Aorta (tissue), 5 donors: ENCODE measurements at regions not wholly inside any gene's neighbourhood (a gene's known extent, or its start where the extent isn't known, plus 50 kb on each side); places are given as distances from the start of the nearest gene placed in this dataset.

Source experiments
- ATAC-seq: fragments of 200-7000 bp; cut with Tn5 transposase; one replicate; pipeline ENCODE4 v1.9.1; 2022; ENCODE audit warnings: moderate library complexity; ENCODE audit not compliant: low FRiP score
- DNase-seq, 2 donors: peaks; one replicate each; pipeline ENCODE4 v3.0.0-alpha.2; 2020
- H3K27ac ChIP-seq, 2 donors: one replicate each; pipeline ENCODE4 v1.5.1; 2013; ENCODE audit warnings: low read length in 2 of 2, mild to moderate bottlenecking in 2 of 2, moderate library complexity in 2 of 2, control low read depth in 1 of 2, inconsistent platforms in 1 of 2, low read depth in 1 of 2
- H3K27me3 ChIP-seq, 2 donors: one replicate each; pipeline ENCODE4 v1.6.1; 2013; ENCODE audit warnings: control low read depth in 1 of 2, low read length in 1 of 2, mild to moderate bottlenecking in 1 of 2, moderate library complexity in 1 of 2; ENCODE audit not compliant: insufficient read depth in 2 of 2, control insufficient read depth in 1 of 2
- H3K36me3 ChIP-seq, 2 donors: one replicate each; pipeline ENCODE4 v1.6.1; 2013; ENCODE audit warnings: control low read depth in 1 of 2, low read length in 1 of 2, mild to moderate bottlenecking in 1 of 2; ENCODE audit not compliant: insufficient read depth in 2 of 2, control insufficient read depth in 1 of 2
- H3K4me1 ChIP-seq, 2 donors: one replicate each; pipeline ENCODE4 v1.6.1; 2013; ENCODE audit warnings: low read length in 2 of 2, control low read depth in 1 of 2, mild to moderate bottlenecking in 1 of 2, moderate library complexity in 1 of 2; ENCODE audit not compliant: insufficient read depth in 2 of 2, control insufficient read depth in 1 of 2
- H3K4me3 ChIP-seq, 2 donors: one replicate each; pipeline ENCODE4 v1.5.1; 2013; ENCODE audit warnings: low read length in 2 of 2, control low read depth in 1 of 2, mild to moderate bottlenecking in 1 of 2
- H3K9me3 ChIP-seq: one replicate; pipeline ENCODE4 v1.6.1; 2013; ENCODE audit warnings: mild to moderate bottlenecking, low read length; ENCODE audit not compliant: control insufficient read depth
- WGBS, 2 donors: extraction: QIAGEN DNeasy Blood & Tissue Kit; methylation state at CpG; one replicate each; pipeline ENCODE4 v1.1.7; 2013; 5-methylcytosine and 5-hydroxymethylcytosine counted together
- intact Hi-C, 2 donors: fragments of 100-400 bp; cut with DNase I; formaldehyde crosslinking; loops; one replicate each; pipeline versions ENCODE4 v1.14.2 to v1.15.0; 2022
- donor health status: healthy with polysubstance abuse.
- donor health status: Bipolar disorder and iron deficiency.
- donor health status: DM: no; HTN: no; CAD: no.
- donor health status: DM: no; HTN: no; CAD: no.
- donor health status: DM: yes; HTN: yes; CAD: no.

- H3K9me3 ChIP-seq = no peaks in the 10 kb centered on the region
- H3K4me3 ChIP-seq = no peak overlapping the region
- intact Hi-C loops = no loop called here
- H3K27me3 ChIP-seq = no peaks in the 10 kb centered on the region
- ATAC-seq = no peak
- DNase-seq = no peak
- WGBS, 2 donors = 19 to 68% methylated on average over 1 of the region's 1 CpG
- H3K4me1 ChIP-seq = no peaks in the 10 kb centered on the region
- no peak overlapping the region for H3K27ac ChIP-seq
- H3K36me3 ChIP-seq = no peaks in the 10 kb centered on the region
Observed at GRCh38 chrX:117711782-117712181, 404.8 kb downstream of the KLHL13 start.

DNA sequence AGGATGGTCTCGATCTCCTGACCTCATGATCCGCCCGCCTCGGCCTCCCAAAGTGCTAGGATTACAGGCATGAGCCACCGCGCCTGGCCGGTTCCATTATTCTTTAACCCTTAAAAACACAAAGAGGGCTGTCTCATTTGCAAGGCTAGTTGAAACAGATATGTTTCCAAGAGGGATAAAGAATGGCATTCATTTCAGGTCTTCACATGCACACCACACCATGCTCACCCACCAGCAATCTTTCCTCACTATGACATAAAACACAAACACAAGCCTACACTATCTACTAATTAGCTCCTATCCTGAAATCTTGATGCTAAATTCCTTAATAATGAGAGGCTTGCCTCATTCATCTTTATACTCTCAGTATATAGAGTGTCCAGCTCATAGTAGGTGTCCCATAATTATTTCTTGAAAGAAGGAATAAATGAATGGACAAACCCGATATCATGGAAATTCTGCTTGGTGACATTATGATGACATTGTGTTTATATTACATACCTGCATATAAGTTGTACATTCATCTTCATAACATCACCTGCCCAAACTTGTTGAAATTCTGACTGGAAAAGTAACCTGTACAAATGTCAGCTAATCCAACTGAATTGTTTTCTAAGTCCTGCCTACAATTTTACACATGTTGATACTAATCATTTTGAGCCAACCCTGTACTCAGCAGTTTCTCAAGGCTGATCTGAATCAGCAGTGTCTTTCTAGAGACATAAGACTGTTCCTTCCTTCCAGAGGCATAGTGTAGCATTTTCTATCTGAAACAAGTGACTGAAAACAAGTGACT, 408.5 kb downstream of the KLHL13 start:
- H3K27me3 ChIP-seq = no peaks in the 10 kb centered on the region
- WGBS, 2 donors = 84 to 95% methylated on average over 8 of the region's 8 CpGs
- no peak overlapping the region for H3K27ac ChIP-seq
- no peaks in the 10 kb centered on the region for H3K4me1 ChIP-seq
- no peaks in the 10 kb centered on the region for H3K9me3 ChIP-seq
- intact Hi-C loops = no loop called here
- DNase-seq (no peak), ATAC-seq (no peak)
- no peak overlapping the region for H3K4me3 ChIP-seq
- no peaks in the 10 kb centered on the region for H3K36me3 ChIP-seq

GRCh38 chrX:117701050-117701449, 415.6 kb downstream of the KLHL13 start:
- Histone ChIP-seq H3K4me1 (no peaks in the 10 kb centered on the region), H3K4me3 (no peak overlapping the region), H3K36me3 (no peaks in the 10 kb centered on the region), H3K9me3 (no peaks in the 10 kb centered on the region), H3K27me3 (no peaks in the 10 kb centered on the region), H3K27ac (no peak overlapping the region)
- DNase-seq (no peak), ATAC-seq (no peak)
- intact Hi-C loops = no loop called here

- H3K36me3 ChIP-seq = no peaks in the 10 kb centered on the region
- no peaks in the 10 kb centered on the region for H3K27me3 ChIP-seq
- H3K27ac ChIP-seq = no peak overlapping the region
- DNase-seq (no peak), ATAC-seq (no peak)
- H3K4me1 ChIP-seq = no peaks in the 10 kb centered on the region
- H3K4me3 ChIP-seq = no peak overlapping the region
- WGBS, 2 donors = 29 to 52% methylated on average over 3 of the region's 3 CpGs
- no peaks in the 10 kb centered on the region for H3K9me3 ChIP-seq
- intact Hi-C loops = no loop called here
Observed at GRCh38 chrX:117689956-117690355, 426.7 kb downstream of the KLHL13 start.

- WGBS, 2 donors = 48 to 89% methylated on average over 1 of the region's 1 CpG
- Histone ChIP-seq H3K36me3 (no peaks in the 10 kb centered on the region), H3K9me3 (no peaks in the 10 kb centered on the region), H3K27me3 (no peaks in the 10 kb centered on the region), H3K4me1 (no peaks in the 10 kb centered on the region), H3K27ac (no peak overlapping the region), H3K4me3 (no peak overlapping the region)
- intact Hi-C loops = no loop called here
- no peak for ATAC-seq
- DNase-seq = no peak
Observed at GRCh38 chrX:117680286-117680685, 436.3 kb downstream of the KLHL13 start.

- Histone ChIP-seq H3K27ac (no peak overlapping the region), H3K4me3 (no peak overlapping the region), H3K27me3 (no peaks in the 10 kb centered on the region), H3K36me3 (no peaks in the 10 kb centered on the region), H3K4me1 (no peaks in the 10 kb centered on the region), H3K9me3 (no peaks in the 10 kb centered on the region)
- DNase-seq (no peak), ATAC-seq (no peak)
- intact Hi-C loops = no loop called here
Observed at GRCh38 chrX:117653396-117653795, 463.2 kb downstream of the KLHL13 start.

DNA sequence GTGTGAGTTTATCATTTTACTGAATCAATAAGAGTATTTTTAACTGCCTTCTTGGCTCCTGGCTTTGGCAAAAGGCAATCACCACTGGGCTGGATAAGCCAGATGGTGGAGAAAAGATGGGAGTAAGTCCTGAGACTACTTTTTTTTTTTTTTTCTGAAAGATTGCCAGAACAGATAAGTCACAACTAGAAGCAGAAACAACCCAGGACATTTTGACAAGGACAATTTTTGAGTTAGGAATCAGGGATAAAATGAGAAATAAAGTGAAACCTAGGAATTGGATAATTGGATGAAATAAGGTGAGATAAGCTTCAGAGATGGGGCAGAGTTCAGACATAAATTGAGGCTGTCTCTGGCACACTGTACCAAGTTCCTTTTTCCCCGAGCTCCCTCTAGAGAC, 471.0 kb downstream of the KLHL13 start:
- ATAC-seq (no peak), DNase-seq (no peak)
- no peak overlapping the region for H3K27ac ChIP-seq
- H3K36me3 ChIP-seq = no peaks in the 10 kb centered on the region
- no peaks in the 10 kb centered on the region for H3K9me3 ChIP-seq
- intact Hi-C loops = no loop called here
- no peaks in the 10 kb centered on the region for H3K4me1 ChIP-seq
- no peaks in the 10 kb centered on the region for H3K27me3 ChIP-seq
- H3K4me3 ChIP-seq = no peak overlapping the region
- WGBS, 2 donors = 43 to 63% methylated on average over 1 of the region's 1 CpG

DNA sequence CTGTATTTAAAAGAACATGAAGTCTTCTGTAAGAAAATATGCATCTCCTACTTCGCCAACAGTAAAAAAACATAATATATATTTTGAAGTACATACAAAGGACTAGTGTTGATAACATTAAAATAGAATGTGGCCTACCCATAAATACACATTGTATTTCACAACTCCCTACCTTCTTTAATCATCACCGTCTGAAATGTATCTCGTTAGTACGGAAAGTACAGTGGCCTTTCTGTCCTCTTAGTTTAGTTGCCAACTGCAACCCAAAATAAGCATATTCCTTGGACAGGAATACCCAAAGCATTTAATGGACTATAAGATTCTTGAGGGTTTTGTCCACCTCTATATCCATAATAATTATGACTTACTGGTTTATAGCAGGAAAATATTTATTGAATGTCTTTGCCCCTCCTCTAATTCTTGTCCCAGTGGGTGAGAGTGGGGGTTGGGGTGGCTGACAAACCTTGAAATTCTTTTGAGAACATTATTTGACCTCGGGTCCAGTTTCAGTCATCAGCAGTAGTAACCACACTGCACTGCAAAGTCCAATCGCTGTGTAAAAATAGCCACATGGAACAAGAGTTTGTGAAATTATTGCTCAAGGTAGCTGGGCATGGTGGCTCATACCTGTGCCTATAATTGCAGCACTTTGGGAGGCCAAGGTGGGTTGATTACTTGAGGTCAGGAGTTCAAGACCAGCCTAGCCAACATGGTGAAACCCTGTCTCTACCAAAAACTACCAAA, 474.5 kb downstream of the KLHL13 start:
- Histone ChIP-seq H3K4me3 (no peak overlapping the region), H3K27ac (no peak overlapping the region), H3K27me3 (no peaks in the 10 kb centered on the region), H3K4me1 (no peaks in the 10 kb centered on the region), H3K9me3 (no peaks in the 10 kb centered on the region), H3K36me3 (no peaks in the 10 kb centered on the region)
- DNase-seq (no peak), ATAC-seq (no peak)
- 70 to 82% methylated on average over 6 of the region's 6 CpGs for WGBS, 2 donors
- intact Hi-C loops = no loop called here

GRCh38 chrX:117636826-117637225, 479.8 kb downstream of the KLHL13 start:
- WGBS, 2 donors = 46 to 53% methylated on average over 1 of the region's 1 CpG

More at GRCh38 chrX:117636826-117637225, 479.8 kb downstream of the KLHL13 start:
- ATAC-seq (no peak), DNase-seq (no peak)
- Histone ChIP-seq H3K9me3 (no peaks in the 10 kb centered on the region), H3K4me1 (no peaks in the 10 kb centered on the region), H3K27ac (no peak overlapping the region), H3K27me3 (no peaks in the 10 kb centered on the region), H3K4me3 (no peak overlapping the region), H3K36me3 (no peaks in the 10 kb centered on the region)
- intact Hi-C loops = no loop called here
